Natural killer cell (primary cell): ENCODE measurements at regions not wholly inside any gene's neighbourhood (a gene's known extent, or its start where the extent isn't known, plus 50 kb on each side); places are given as distances from the start of the nearest gene placed in this dataset.

Experiments used
- ATAC-seq, 3 donors: fragments of 150-1000 bp in 2 of 3; fragments of 200-7000 bp in 1 of 3; cut with Tn5 transposase; 1 replicate in 1 of 3; 2 replicates in 2 of 3; pipeline ENCODE4 v1.10.0; 2021; ENCODE audit warnings: mild to moderate bottlenecking in 2 of 3, moderate library complexity in 2 of 3
- DNase-seq, 2 donors: peaks; one replicate each; pipeline versions ENCODE4 v3.0.0 to v3.0.0-alpha.2; 2013 to 2021; ENCODE audit warnings: mixed read lengths in 1 of 2
- H3K27ac ChIP-seq: one replicate; pipeline ENCODE4 v1.5.1; 2013; ENCODE audit warnings: mild to moderate bottlenecking, low read length
- H3K27me3 ChIP-seq: one replicate; pipeline ENCODE4 v1.6.1; 2013; ENCODE audit warnings: low read length; ENCODE audit not compliant: control insufficient read depth, insufficient read depth
- H3K36me3 ChIP-seq: one replicate; pipeline ENCODE4 v1.6.1; 2013; ENCODE audit warnings: low read length; ENCODE audit not compliant: control insufficient read depth, insufficient read depth
- H3K4me1 ChIP-seq: one replicate; pipeline ENCODE4 v1.6.1; 2013; ENCODE audit warnings: low read length; ENCODE audit not compliant: control insufficient read depth, insufficient read depth
- H3K4me3 ChIP-seq: one replicate; pipeline ENCODE4 v1.5.1; 2013; ENCODE audit warnings: low read length
- H3K9me3 ChIP-seq: one replicate; pipeline ENCODE4 v1.6.1; 2013; ENCODE audit warnings: low read length; ENCODE audit not compliant: control insufficient read depth, insufficient read depth
- H3K27ac Mint-ChIP-seq, 2 donors: one replicate each; pipeline ENCODE4 v1.8.0; 2022; ENCODE audit warnings: mild to moderate bottlenecking in 2 of 2, mixed read lengths in 2 of 2, moderate library complexity in 1 of 2
- H3K27me3 Mint-ChIP-seq, 2 donors: one replicate each; pipeline ENCODE4 v1.8.0; 2022; ENCODE audit warnings: low read depth in 2 of 2, mixed read lengths in 2 of 2
- H3K36me3 Mint-ChIP-seq: one replicate; pipeline ENCODE4 v1.8.0; 2022; ENCODE audit warnings: mixed read lengths
- H3K4me1 Mint-ChIP-seq, 2 donors: one replicate each; pipeline ENCODE4 v1.8.0; 2022; ENCODE audit warnings: mixed read lengths in 2 of 2
- H3K4me3 Mint-ChIP-seq: one replicate; pipeline ENCODE4 v1.8.0; 2022; ENCODE audit warnings: mild to moderate bottlenecking, moderate library complexity, mixed read lengths
- H3K9me3 Mint-ChIP-seq, 2 donors: one replicate each; pipeline ENCODE4 v1.8.0; 2022; ENCODE audit warnings: mixed read lengths in 2 of 2
- CTCF ChIP-seq: fragments of 200-600 bp; IDR thresholded peaks from one replicate; pipeline ENCODE4 v1.8.0; 2022; ENCODE audit warnings: antibody characterized with exemption
- WGBS: methylation state at CpG from one replicate; pipeline ENCODE4 v1.1.7; 2013; ENCODE audit warnings: missing lambda C conversion rate; ENCODE audit not compliant: insufficient coverage; 5-methylcytosine and 5-hydroxymethylcytosine counted together
- intact Hi-C: fragments of 100-400 bp; cut with micrococcal nuclease; formaldehyde crosslinking; loops from one replicate; pipeline ENCODE4 v1.14.2; 2022

GRCh38 chr15:39345176-39345575, 235.7 kb upstream of the THBS1 start:
- Mint-ChIP-seq H3K9me3 (no peaks in the 10 kb centered on the region), H3K27ac (no peak overlapping the region), H3K4me1 (no peaks in the 10 kb centered on the region), H3K4me3 (no peak overlapping the region), H3K27me3 (peaks cover 2 to 24% of the 10 kb centered on the region in 2 donors), H3K36me3 (no peaks in the 10 kb centered on the region)
- Histone ChIP-seq H3K4me3 (no peak overlapping the region), H3K27ac (no peak overlapping the region), H3K9me3 (no peaks in the 10 kb centered on the region), H3K4me1 (no peaks in the 10 kb centered on the region), H3K36me3 (no peaks in the 10 kb centered on the region), H3K27me3 (peaks cover 2% of the 10 kb centered on the region)
- TF ChIP-seq CTCF, result no peak
- 100% methylated on average over 2 of the region's 3 CpGs for WGBS
- intact Hi-C loops, result no loop called here
- no peak for DNase-seq
- ATAC-seq, result no peak

GRCh38 chr15:39347453-39347852, 233.4 kb upstream of the THBS1 start:
- TF ChIP-seq CTCF, result no peak
- Histone ChIP-seq H3K4me1 (no peaks in the 10 kb centered on the region), H3K4me3 (no peak overlapping the region), H3K27me3 (peaks cover 2% of the 10 kb centered on the region), H3K27ac (no peak overlapping the region), H3K9me3 (no peaks in the 10 kb centered on the region), H3K36me3 (no peaks in the 10 kb centered on the region)
- Mint-ChIP-seq H3K27me3 (peaks cover 2 to 11% of the 10 kb centered on the region in 2 donors), H3K9me3 (no peaks in the 10 kb centered on the region), H3K4me1 (no peaks in the 10 kb centered on the region), H3K27ac (no peak overlapping the region), H3K4me3 (no peak overlapping the region), H3K36me3 (no peaks in the 10 kb centered on the region)
- no peak for ATAC-seq
- WGBS, result no CpG with 5 or more reads among the region's 1 CpG
- intact Hi-C loops, result no loop called here
- no peak for DNase-seq

- Mint-ChIP-seq H3K4me1 (no peaks in the 10 kb centered on the region), H3K27ac (no peak overlapping the region), H3K27me3 (no peaks in the 10 kb centered on the region), H3K9me3 (no peaks in the 10 kb centered on the region), H3K36me3 (no peaks in the 10 kb centered on the region), H3K4me3 (no peak overlapping the region)
- DNase-seq (no peak), ATAC-seq (no peak)
- Histone ChIP-seq H3K9me3 (no peaks in the 10 kb centered on the region), H3K27ac (no peak overlapping the region), H3K4me1 (no peaks in the 10 kb centered on the region), H3K27me3 (no peaks in the 10 kb centered on the region), H3K36me3 (no peaks in the 10 kb centered on the region), H3K4me3 (no peak overlapping the region)
- 57% methylated on average over 4 of the region's 4 CpGs for WGBS
- intact Hi-C loops, result no loop called here
- TF ChIP-seq CTCF, result no peak
Observed at GRCh38 chr15:39350785-39351184, 230.1 kb upstream of the THBS1 start.

GRCh38 chr15:39354189-39354588, 226.7 kb upstream of the THBS1 start:
- H3K27me3 ChIP-seq, result no peaks in the 10 kb centered on the region
- Mint-ChIP-seq H3K36me3 (no peaks in the 10 kb centered on the region), H3K4me3 (no peak overlapping the region), H3K9me3 (no peaks in the 10 kb centered on the region), H3K27me3 (peaks cover 4 to 6% of the 10 kb centered on the region in 2 donors), H3K4me1 (no peaks in the 10 kb centered on the region), H3K27ac (no peak overlapping the region)
- intact Hi-C loops, result no loop called here
- no peak overlapping the region for H3K4me3 ChIP-seq
- DNase-seq (no peak), ATAC-seq (no peak)
- WGBS, result 87% methylated on average over 3 of the region's 3 CpGs
- H3K36me3 ChIP-seq, result no peaks in the 10 kb centered on the region
- H3K27ac ChIP-seq, result no peak overlapping the region
- no peaks in the 10 kb centered on the region for H3K9me3 ChIP-seq
- TF ChIP-seq CTCF, result no peak
- H3K4me1 ChIP-seq, result no peaks in the 10 kb centered on the region
